Suppressor macrophage treated with lipopolysaccharide for 1 hour (primary cell): ENCODE measurements at regions not wholly inside any gene's neighbourhood (a gene's known extent, or its start where the extent isn't known, plus 50 kb on each side); places are given as distances from the start of the nearest gene placed in this dataset.

Experiments used
- DNase-seq, 3 donors: peaks; one replicate each; pipeline ENCODE4 v3.0.0-alpha.2; 2020 to 2022

GRCh38 chr13:40403509-40404241 lies 262.8 kb downstream of the FOXO1 start:
- DNase-seq: no peak

- no peak for DNase-seq
These were observed 262.0 kb downstream of the FOXO1 start for GRCh38 chr13:40404407-40404806.

- no peak for DNase-seq
These were observed 261.3 kb downstream of the FOXO1 start for GRCh38 chr13:40404967-40405716.

- no peak for DNase-seq
These were observed 259.9 kb downstream of the FOXO1 start for GRCh38 chr13:40406405-40407120.

- no peak for DNase-seq
These were observed 258.9 kb downstream of the FOXO1 start for GRCh38 chr13:40407567-40407966.

DNA sequence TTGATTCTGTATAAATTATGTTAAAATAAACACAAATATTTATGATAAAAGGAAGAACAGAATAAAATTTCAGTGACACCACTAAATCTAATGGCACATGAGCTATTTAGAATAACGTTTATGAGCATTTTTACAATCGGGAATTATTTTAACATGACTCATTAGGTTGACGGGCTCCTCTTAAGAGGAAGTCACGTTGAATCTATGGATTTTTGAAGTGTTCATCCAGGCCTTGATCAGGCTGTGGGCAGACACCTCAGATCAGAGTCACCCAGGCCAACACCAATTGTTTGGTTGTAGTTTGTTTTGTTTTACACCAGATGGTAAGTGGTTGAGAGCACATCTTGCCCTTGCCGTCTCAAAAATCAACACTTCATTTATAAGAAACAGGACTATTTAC lies 257.8 kb downstream of the FOXO1 start:
- peak; percentile 57 to 81 (median 78) for DNase-seq

- DNase-seq: no peak
These were observed 257.2 kb downstream of the FOXO1 start for GRCh38 chr13:40409278-40409677.

- DNase-seq: no peak
These were observed 256.1 kb downstream of the FOXO1 start for GRCh38 chr13:40410315-40410714.

GRCh38 chr13:40420160-40420740 lies 246.2 kb downstream of the FOXO1 start:
- DNase-seq: no peak

- DNase-seq: no peak
These were observed 243.7 kb downstream of the FOXO1 start for GRCh38 chr13:40422588-40423235.

DNA sequence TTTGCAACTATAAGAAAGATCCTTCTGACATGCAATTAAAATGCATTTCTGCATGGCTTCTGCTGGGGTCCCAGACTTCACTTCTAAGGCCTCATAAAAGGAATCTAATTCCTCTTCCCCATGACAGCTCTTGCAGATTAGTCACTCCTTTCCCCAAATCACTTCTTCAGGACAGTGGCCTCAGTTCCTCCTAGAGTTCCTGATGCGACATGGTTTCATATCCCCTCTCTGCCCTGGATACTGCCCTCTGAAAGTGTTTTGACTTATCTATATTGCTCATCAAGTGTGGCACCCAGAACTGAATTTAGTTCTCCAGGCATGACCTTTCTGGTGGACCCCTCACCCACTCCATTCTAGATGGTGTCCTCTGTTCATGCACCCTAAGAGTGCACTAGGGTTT lies 238.1 kb downstream of the FOXO1 start:
- DNase-seq: peak; percentile 73 to 87 (median 86)

- DNase-seq: peak in 1 of 3 donors; percentile 36
These were observed 236.5 kb downstream of the FOXO1 start for GRCh38 chr13:40429706-40430545.

DNA sequence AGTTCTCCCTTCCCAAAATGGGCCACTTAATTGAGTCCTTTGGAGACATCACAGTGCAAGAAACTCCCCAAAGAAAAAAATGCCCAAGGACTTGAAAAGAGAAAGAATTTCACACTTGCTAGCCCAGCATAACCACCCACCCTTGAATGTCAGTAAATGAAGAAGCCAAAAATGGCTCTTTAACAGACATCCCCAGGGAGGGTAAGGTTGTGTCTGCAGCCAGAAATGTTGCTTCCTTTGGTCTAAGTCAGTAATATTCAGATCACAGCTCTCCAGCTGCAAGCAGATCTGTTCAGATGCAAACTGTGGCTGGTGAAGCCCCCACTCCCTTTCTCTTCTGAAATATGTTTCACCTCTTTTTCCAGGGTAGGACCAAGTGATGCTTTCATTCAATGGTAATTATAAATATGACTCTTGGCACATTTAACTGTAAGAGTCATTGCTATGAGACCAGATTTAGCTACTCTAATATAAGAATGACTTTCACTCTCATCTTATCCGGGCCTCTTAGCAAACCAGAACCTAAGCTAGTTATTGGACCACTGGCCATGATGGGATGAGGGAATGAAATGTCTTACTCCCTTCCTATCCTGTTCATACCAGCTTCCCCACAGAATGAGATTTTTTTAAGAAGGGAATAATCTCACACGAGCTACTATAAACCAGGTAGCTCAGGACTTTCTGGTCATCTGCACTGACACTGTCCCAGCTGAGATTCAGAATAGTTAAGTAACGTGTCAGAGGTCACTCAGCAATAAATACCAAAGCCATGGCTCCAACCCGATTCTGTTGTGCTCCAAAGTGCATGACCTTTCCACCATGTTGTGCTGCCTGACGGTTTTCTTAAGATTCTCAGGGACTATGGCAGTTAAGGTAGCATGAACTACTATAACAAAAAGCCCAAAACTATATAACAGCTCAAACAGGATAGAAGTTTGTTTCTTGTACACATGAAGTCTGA lies 234.1 kb downstream of the FOXO1 start:
- no peak for DNase-seq

DNA sequence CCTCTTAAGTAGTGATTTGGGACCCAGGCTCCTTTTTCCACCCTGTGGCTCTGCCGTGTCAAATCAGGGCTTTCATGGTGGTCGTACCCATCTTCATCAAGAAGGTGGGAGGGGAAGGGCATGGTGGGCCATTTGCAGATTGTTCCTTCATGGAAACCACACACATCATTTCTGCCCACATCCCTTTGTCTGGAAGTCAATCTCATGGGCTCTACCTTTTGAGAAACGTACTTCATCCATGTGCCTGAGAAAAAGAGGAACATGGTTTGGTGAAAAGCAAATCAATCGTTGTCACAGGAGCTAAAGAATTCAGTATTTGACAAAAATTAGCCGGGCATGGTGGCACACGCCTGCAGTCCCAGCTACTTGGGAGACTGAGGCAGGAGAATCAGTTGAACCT lies 233.4 kb downstream of the FOXO1 start:
- DNase-seq: no peak

- no peak for DNase-seq
These were observed 232.9 kb downstream of the FOXO1 start for GRCh38 chr13:40433577-40433976.

- no peak for DNase-seq
These were observed 231.7 kb downstream of the FOXO1 start for GRCh38 chr13:40434516-40435397.

- DNase-seq: no peak
These were observed 228.3 kb downstream of the FOXO1 start for GRCh38 chr13:40438022-40438680.

GRCh38 chr13:40438999-40439797 lies 227.2 kb downstream of the FOXO1 start:
- DNase-seq: peak; percentile 23 to 45 (median 38)
